ENCODE measurements at regions not wholly inside any gene's neighbourhood (a gene's known extent, or its start where the extent isn't known, plus 50 kb on each side); places are given as distances from the start of the nearest gene placed in this dataset.

DNA sequence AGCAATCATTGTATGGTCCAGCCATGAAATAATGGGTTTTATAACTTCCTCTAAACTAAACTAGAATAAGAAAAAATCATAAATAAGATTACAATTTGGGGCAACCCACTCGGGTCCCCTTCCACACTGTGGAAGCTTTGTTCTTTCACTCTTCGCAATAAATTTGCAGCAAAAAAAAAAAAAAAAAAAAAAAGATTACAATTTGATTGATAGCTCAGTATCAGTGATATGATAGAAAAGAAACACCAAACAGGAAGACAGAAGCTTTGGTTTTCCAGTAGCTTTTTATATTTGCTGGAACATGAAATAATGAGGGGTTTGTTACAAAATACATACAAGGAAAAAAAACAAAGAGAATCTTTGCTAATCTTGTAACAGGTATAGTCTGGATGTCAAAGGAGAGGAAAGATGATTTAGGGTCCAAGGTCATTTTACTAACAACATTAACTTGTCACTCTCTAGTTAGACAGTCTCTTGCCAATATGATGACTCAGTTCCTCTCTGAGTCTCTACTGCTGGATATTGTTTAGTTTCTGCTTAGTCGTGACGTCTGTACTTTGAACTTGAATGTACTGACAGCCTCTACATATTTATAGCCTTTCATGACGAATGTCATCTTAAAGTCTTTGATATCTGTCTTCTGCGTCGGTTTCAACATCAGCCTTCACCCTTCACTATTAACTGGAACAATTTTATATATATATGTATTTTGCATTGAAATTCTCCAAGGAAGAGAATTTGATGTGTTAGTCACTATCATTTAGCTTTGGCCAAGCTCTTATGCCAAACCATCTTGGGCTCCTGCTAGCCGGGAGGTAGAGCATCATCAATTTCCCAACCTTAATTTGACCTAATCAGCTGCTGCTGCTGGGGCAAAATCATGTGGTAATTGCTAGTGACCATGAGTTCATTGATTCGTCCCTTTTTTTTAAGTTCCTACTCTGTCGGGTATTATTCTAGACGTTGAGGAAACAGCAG is 213.1 kb upstream of the STXBP5 start (continued):
- TF ChIP-seq NR2C2 (CRISPR knock-in tag; IDR thresholded peaks at IDR 0.05; ENCODE audit: borderline replicate concordance), result peak; percentile 49; the same call in 1 of the 2 replicates
- TF ChIP-seq TAF15 (IDR thresholded peaks at IDR 0.05; ENCODE audit: low read depth, low read length, poor library complexity, severe bottlenecking), result no peak
- TF ChIP-seq NFKB2 (CRISPR knock-in tag; IDR thresholded peaks at IDR 0.05; ENCODE audit: borderline replicate concordance), result no peak
- TF ChIP-seq, protein P1, sequence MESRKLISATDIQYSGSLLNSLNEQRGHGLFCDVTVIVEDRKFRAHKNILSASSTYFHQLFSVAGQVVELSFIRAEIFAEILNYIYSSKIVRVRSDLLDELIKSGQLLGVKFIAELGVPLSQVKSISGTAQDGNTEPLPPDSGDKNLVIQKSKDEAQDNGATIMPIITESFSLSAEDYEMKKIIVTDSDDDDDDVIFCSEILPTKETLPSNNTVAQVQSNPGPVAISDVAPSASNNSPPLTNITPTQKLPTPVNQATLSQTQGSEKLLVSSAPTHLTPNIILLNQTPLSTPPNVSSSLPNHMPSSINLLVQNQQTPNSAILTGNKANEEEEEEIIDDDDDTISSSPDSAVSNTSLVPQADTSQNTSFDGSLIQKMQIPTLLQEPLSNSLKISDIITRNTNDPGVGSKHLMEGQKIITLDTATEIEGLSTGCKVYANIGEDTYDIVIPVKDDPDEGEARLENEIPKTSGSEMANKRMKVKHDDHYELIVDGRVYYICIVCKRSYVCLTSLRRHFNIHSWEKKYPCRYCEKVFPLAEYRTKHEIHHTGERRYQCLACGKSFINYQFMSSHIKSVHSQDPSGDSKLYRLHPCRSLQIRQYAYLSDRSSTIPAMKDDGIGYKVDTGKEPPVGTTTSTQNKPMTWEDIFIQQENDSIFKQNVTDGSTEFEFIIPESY (CRISPR knock-in tag; IDR thresholded peaks at IDR 0.05), result no peak
- no peak for TF ChIP-seq ZNF766 (CRISPR knock-in tag; IDR thresholded peaks at IDR 0.05; ENCODE audit: borderline replicate concordance)
- peak; percentile 83; the same call in 1 of the 2 replicates for TF ChIP-seq ZKSCAN8 (CRISPR knock-in tag; IDR thresholded peaks at IDR 0.05; ENCODE audit: borderline replicate concordance)
- no peak for TF ChIP-seq DMAP1 (CRISPR knock-in tag; IDR thresholded peaks at IDR 0.05)
- no peak for TF ChIP-seq ZNF230 (CRISPR knock-in tag; IDR thresholded peaks at IDR 0.05)
- TF ChIP-seq MXI1 (IDR thresholded peaks at IDR 0.05; ENCODE audit: borderline replicate concordance, low read depth, low read length), result no peak; the same call in 2 of the 3 replicates
- TF ChIP-seq, protein P2, sequence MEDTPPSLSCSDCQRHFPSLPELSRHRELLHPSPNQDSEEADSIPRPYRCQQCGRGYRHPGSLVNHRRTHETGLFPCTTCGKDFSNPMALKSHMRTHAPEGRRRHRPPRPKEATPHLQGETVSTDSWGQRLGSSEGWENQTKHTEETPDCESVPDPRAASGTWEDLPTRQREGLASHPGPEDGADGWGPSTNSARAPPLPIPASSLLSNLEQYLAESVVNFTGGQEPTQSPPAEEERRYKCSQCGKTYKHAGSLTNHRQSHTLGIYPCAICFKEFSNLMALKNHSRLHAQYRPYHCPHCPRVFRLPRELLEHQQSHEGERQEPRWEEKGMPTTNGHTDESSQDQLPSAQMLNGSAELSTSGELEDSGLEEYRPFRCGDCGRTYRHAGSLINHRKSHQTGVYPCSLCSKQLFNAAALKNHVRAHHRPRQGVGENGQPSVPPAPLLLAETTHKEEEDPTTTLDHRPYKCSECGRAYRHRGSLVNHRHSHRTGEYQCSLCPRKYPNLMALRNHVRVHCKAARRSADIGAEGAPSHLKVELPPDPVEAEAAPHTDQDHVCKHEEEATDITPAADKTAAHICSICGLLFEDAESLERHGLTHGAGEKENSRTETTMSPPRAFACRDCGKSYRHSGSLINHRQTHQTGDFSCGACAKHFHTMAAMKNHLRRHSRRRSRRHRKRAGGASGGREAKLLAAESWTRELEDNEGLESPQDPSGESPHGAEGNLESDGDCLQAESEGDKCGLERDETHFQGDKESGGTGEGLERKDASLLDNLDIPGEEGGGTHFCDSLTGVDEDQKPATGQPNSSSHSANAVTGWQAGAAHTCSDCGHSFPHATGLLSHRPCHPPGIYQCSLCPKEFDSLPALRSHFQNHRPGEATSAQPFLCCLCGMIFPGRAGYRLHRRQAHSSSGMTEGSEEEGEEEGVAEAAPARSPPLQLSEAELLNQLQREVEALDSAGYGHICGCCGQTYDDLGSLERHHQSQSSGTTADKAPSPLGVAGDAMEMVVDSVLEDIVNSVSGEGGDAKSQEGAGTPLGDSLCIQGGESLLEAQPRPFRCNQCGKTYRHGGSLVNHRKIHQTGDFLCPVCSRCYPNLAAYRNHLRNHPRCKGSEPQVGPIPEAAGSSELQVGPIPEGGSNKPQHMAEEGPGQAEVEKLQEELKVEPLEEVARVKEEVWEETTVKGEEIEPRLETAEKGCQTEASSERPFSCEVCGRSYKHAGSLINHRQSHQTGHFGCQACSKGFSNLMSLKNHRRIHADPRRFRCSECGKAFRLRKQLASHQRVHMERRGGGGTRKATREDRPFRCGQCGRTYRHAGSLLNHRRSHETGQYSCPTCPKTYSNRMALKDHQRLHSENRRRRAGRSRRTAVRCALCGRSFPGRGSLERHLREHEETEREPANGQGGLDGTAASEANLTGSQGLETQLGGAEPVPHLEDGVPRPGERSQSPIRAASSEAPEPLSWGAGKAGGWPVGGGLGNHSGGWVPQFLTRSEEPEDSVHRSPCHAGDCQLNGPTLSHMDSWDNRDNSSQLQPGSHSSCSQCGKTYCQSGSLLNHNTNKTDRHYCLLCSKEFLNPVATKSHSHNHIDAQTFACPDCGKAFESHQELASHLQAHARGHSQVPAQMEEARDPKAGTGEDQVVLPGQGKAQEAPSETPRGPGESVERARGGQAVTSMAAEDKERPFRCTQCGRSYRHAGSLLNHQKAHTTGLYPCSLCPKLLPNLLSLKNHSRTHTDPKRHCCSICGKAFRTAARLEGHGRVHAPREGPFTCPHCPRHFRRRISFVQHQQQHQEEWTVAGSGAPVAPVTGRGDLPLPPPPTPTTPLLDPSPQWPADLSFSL (CRISPR knock-in tag; IDR thresholded peaks at IDR 0.05), result no peak
- no peak for TF ChIP-seq NFE2 (CRISPR knock-in tag; IDR thresholded peaks at IDR 0.05)
- TF ChIP-seq MAFG (CRISPR knock-in tag; IDR thresholded peaks at IDR 0.05), result 0 out of 2 replicates have a peak, but pooled peaks have one; percentile 50
- no peak for TF ChIP-seq ZNF260 (CRISPR knock-in tag; IDR thresholded peaks at IDR 0.05; ENCODE audit: borderline replicate concordance, low read depth)
- no peak for TF ChIP-seq NFYC (CRISPR knock-in tag; IDR thresholded peaks at IDR 0.05)
- TF ChIP-seq, protein P3, sequence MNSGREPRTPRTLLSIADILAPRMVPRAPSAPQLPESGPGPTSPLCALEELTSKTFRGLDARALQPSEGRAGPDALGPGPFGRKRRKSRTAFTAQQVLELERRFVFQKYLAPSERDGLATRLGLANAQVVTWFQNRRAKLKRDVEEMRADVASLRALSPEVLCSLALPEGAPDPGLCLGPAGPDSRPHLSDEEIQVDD (CRISPR knock-in tag; IDR thresholded peaks at IDR 0.05; ENCODE audit: borderline replicate concordance), result no peak
- TF ChIP-seq ZFY (CRISPR knock-in tag; IDR thresholded peaks at IDR 0.05), result no peak
- no peak for TF ChIP-seq NCOA1 (CRISPR knock-in tag; IDR thresholded peaks at IDR 0.05)
